ENCODE measurements at regions not wholly inside any gene's neighbourhood (a gene's known extent, or its start where the extent isn't known, plus 50 kb on each side); places are given as distances from the start of the nearest gene placed in this dataset.
"Not testable (repeated sequence)": the region's sequence is repeated elsewhere in the genome, so short reads cannot be mapped to it uniquely, and the experiment has no call there.

GRCh38 chr9:31210978-31211570, 1173.4 kb upstream of the ACO1 start:
- ChIA-PET POLR2A (no interaction called here), CTCF (interaction anchor here (1.0 kb wide), 1 partner anchor 251 kb away, joined by 3 read pairs; no protein-coding TSS in a partner anchor)

GRCh38 chr9:31229976-31230375, 1154.5 kb upstream of the ACO1 start:
- CTCF ChIA-PET, POLR2A ChIA-PET: not testable (repeated sequence)

- POLR2A ChIA-PET, result no interaction called here
Measured at GRCh38 chr9:31232485-31232884, 1152.0 kb upstream of the ACO1 start.

GRCh38 chr9:31236344-31236743, 1148.1 kb upstream of the ACO1 start:
- ChIA-PET POLR2A (no interaction called here), CTCF (no interaction called here)

More at GRCh38 chr9:31232485-31232884, 1152.0 kb upstream of the ACO1 start:
- CTCF ChIA-PET, result no interaction called here

- ChIA-PET POLR2A (no interaction called here), CTCF (no interaction called here)
Measured at GRCh38 chr9:31243386-31243785, 1141.1 kb upstream of the ACO1 start.

GRCh38 chr9:31248156-31248555, 1136.3 kb upstream of the ACO1 start:
- ChIA-PET CTCF (no interaction called here), POLR2A (no interaction called here)

- POLR2A ChIA-PET, result no interaction called here
Measured at GRCh38 chr9:31251386-31251785, 1133.1 kb upstream of the ACO1 start.

GRCh38 chr9:31253800-31254762, 1130.4 kb upstream of the ACO1 start:
- ChIA-PET POLR2A (no interaction called here), CTCF (no interaction called here)

More at GRCh38 chr9:31251386-31251785, 1133.1 kb upstream of the ACO1 start:
- CTCF ChIA-PET, result no interaction called here

- ChIA-PET CTCF (no interaction called here), POLR2A (no interaction called here)
Measured at GRCh38 chr9:31255211-31255610, 1129.2 kb upstream of the ACO1 start.

- ChIA-PET POLR2A (no interaction called here), CTCF (no interaction called here)
Measured at GRCh38 chr9:31259824-31260223, 1124.6 kb upstream of the ACO1 start.

GRCh38 chr9:31272456-31273295, 1111.8 kb upstream of the ACO1 start:
- ChIA-PET CTCF (no interaction called here), POLR2A (no interaction called here)

- POLR2A ChIA-PET, result no interaction called here
- CTCF ChIA-PET, result no interaction called here
Measured at GRCh38 chr9:31275419-31275818, 1109.0 kb upstream of the ACO1 start.

- CTCF ChIA-PET, result no interaction called here
Measured at GRCh38 chr9:31290731-31291130, 1093.7 kb upstream of the ACO1 start.

GRCh38 chr9:31302620-31303418, 1081.6 kb upstream of the ACO1 start:
- ChIA-PET CTCF (no interaction called here), POLR2A (no interaction called here)

More at GRCh38 chr9:31290731-31291130, 1093.7 kb upstream of the ACO1 start:
- POLR2A ChIA-PET, result no interaction called here

GRCh38 chr9:31304576-31304975, 1079.9 kb upstream of the ACO1 start:
- POLR2A ChIA-PET, result no interaction called here

GRCh38 chr9:31314241-31314640, 1070.2 kb upstream of the ACO1 start:
- CTCF ChIA-PET, result no interaction called here
- POLR2A ChIA-PET, result no interaction called here

More at GRCh38 chr9:31304576-31304975, 1079.9 kb upstream of the ACO1 start:
- CTCF ChIA-PET, result no interaction called here

- CTCF ChIA-PET, result no interaction called here
Measured at GRCh38 chr9:31320494-31320893, 1063.9 kb upstream of the ACO1 start.

GRCh38 chr9:31321256-31321655, 1063.2 kb upstream of the ACO1 start:
- POLR2A ChIA-PET, result no interaction called here
- CTCF ChIA-PET, result no interaction called here

More at GRCh38 chr9:31320494-31320893, 1063.9 kb upstream of the ACO1 start:
- POLR2A ChIA-PET, result no interaction called here

GRCh38 chr9:31321686-31322085, 1062.8 kb upstream of the ACO1 start:
- ChIA-PET CTCF (no interaction called here), POLR2A (no interaction called here)
